SKM-1 (cell line): ENCODE measurements at regions not wholly inside any gene's neighbourhood (a gene's known extent, or its start where the extent isn't known, plus 50 kb on each side); places are given as distances from the start of the nearest gene placed in this dataset.
"Not testable (repeated sequence)": the region's sequence is repeated elsewhere in the genome, so short reads cannot be mapped to it uniquely, and the experiment has no call there.

Experiments
- DNase-seq: peaks from one replicate; lab custom pipeline; 2025; ENCODE audit not compliant: unreplicated experiment; lab: John Stamatoyannopoulos, UW

- no peak for DNase-seq
Measured at GRCh38 chr1:101366513-101367215, 129.8 kb downstream of the S1PR1 start.

- DNase-seq: no peak
Measured at GRCh38 chr1:101367630-101368029, 130.8 kb downstream of the S1PR1 start.

- DNase-seq: no peak
Measured at GRCh38 chr1:101370488-101370887, 133.7 kb downstream of the S1PR1 start.

GRCh38 chr1:101371259-101371658, 134.4 kb downstream of the S1PR1 start:
- DNase-seq: no peak

GRCh38 chr1:101373570-101373969, 136.8 kb downstream of the S1PR1 start:
- DNase-seq: no peak

- not testable (repeated sequence) for DNase-seq
Measured at GRCh38 chr1:101375448-101375847, 138.6 kb downstream of the S1PR1 start.

GRCh38 chr1:101376121-101377083, 139.6 kb downstream of the S1PR1 start:
- no peak for DNase-seq

GRCh38 chr1:101377084-101377835, 140.4 kb downstream of the S1PR1 start:
- DNase-seq: no peak

GRCh38 chr1:101379037-101379436, 142.2 kb downstream of the S1PR1 start:
- no peak for DNase-seq

GRCh38 chr1:101379950-101380349, 143.1 kb downstream of the S1PR1 start:
- DNase-seq: no peak

GRCh38 chr1:101382135-101382534, 145.3 kb downstream of the S1PR1 start:
- no peak for DNase-seq

- no peak for DNase-seq
Measured at GRCh38 chr1:101388904-101389546, 152.2 kb downstream of the S1PR1 start.

GRCh38 chr1:101389547-101389929, 152.7 kb downstream of the S1PR1 start:
- no peak for DNase-seq

GRCh38 chr1:101392552-101392951, 155.7 kb downstream of the S1PR1 start:
- no peak for DNase-seq

- DNase-seq: no peak
Measured at GRCh38 chr1:101394041-101394440, 157.2 kb downstream of the S1PR1 start.

- DNase-seq: no peak
Measured at GRCh38 chr1:101399222-101399621, 162.4 kb downstream of the S1PR1 start.

- no peak for DNase-seq
Measured at GRCh38 chr1:101406271-101406670, 169.5 kb downstream of the S1PR1 start.

- no peak for DNase-seq
Measured at GRCh38 chr1:101406681-101407080, 169.9 kb downstream of the S1PR1 start.

GRCh38 chr1:101407505-101408211, 170.8 kb downstream of the S1PR1 start:
- no peak for DNase-seq
